Vagina (tissue), 2 donors: ENCODE measurements at regions not wholly inside any gene's neighbourhood (a gene's known extent, or its start where the extent isn't known, plus 50 kb on each side); places are given as distances from the start of the nearest gene placed in this dataset.

Source experiments
- POLR2A ChIP-seq, 2 donors: fragments of 450-650 bp; IDR thresholded peaks; one replicate each; pipeline ENCODE4 v1.6.1; 2017; ENCODE audit warnings: antibody characterized with exemption in 2 of 2, mild to moderate bottlenecking in 2 of 2, moderate library complexity in 2 of 2
- POLR2AphosphoS5 ChIP-seq, 2 donors: sonication (generic); formaldehyde crosslinking; IDR thresholded peaks; one replicate each; pipeline ENCODE4 v1.9.0; 2017; ENCODE audit warnings: antibody characterized with exemption in 2 of 2, mild to moderate bottlenecking in 2 of 2, low read depth in 1 of 2; ENCODE audit not compliant: insufficient read depth in 1 of 2
- TF ChIP-seq, protein P1 (sequence below), 3 experiments: fragments of 450-650 bp in 2 of 3; fragments of 200-600 bp in 1 of 3; sonication (generic) in 1 of 3; IDR thresholded peaks; one replicate each; pipeline ENCODE4 v1.5.1; 2017 to 2019; ENCODE audit warnings: antibody characterized with exemption in 3 of 3, mild to moderate bottlenecking in 2 of 3, moderate library complexity in 2 of 3

- TF ChIP-seq, protein P1, sequence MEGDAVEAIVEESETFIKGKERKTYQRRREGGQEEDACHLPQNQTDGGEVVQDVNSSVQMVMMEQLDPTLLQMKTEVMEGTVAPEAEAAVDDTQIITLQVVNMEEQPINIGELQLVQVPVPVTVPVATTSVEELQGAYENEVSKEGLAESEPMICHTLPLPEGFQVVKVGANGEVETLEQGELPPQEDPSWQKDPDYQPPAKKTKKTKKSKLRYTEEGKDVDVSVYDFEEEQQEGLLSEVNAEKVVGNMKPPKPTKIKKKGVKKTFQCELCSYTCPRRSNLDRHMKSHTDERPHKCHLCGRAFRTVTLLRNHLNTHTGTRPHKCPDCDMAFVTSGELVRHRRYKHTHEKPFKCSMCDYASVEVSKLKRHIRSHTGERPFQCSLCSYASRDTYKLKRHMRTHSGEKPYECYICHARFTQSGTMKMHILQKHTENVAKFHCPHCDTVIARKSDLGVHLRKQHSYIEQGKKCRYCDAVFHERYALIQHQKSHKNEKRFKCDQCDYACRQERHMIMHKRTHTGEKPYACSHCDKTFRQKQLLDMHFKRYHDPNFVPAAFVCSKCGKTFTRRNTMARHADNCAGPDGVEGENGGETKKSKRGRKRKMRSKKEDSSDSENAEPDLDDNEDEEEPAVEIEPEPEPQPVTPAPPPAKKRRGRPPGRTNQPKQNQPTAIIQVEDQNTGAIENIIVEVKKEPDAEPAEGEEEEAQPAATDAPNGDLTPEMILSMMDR (IDR thresholded peaks at IDR 0.05): no peak
- TF ChIP-seq POLR2AphosphoS5 (IDR thresholded peaks at IDR 0.05; ENCODE audit: insufficient read depth in 1 of 2, low read depth in 1 of 2): no peak
- no peak for TF ChIP-seq POLR2A (IDR thresholded peaks at IDR 0.05)
These were observed 959.5 kb upstream of the PIK3C3 start for GRCh38 chr18:40995529-40995928.
